ENCODE measurements at regions not wholly inside any gene's neighbourhood (a gene's known extent, or its start where the extent isn't known, plus 50 kb on each side); places are given as distances from the start of the nearest gene placed in this dataset.

- no peak for TF ChIP-seq ZFX (IDR thresholded peaks at IDR 0.05)
- no peak for TF ChIP-seq CBX3 (IDR thresholded peaks at IDR 0.05; ENCODE audit: low read depth)
- no peak for TF ChIP-seq SRF (IDR thresholded peaks at IDR 0.05; ENCODE audit: low read depth)
- no peak for TF ChIP-seq POLR2A (IDR thresholded peaks at IDR 0.05; ENCODE audit: borderline replicate concordance, extremely low read depth, insufficient read depth, insufficient read length)
- no peak for TF ChIP-seq FOSL1 (IDR thresholded peaks at IDR 0.05; ENCODE audit: low read depth)
- no peak for TF ChIP-seq EGR1 (IDR thresholded peaks at IDR 0.05; ENCODE audit: low read depth)
- no peak for TF ChIP-seq JUND (IDR thresholded peaks at IDR 0.05)
- TF ChIP-seq TCF7L2 (IDR thresholded peaks at IDR 0.05; ENCODE audit: borderline replicate concordance, extremely low read depth, insufficient read depth, insufficient read length): no peak
- TF ChIP-seq REST (IDR thresholded peaks at IDR 0.05; ENCODE audit: low read depth): no peak
- no peak for TF ChIP-seq SIN3A (IDR thresholded peaks at IDR 0.05; ENCODE audit: low read depth)
These were observed 511.4 kb upstream of the TPK1 start (continued) for GRCh38 chr7:145347271-145347670.

GRCh38 chr7:145339319-145339718 is 503.5 kb upstream of the TPK1 start:
- intact Hi-C loops (cut with micrococcal nuclease): no loop called here
- no peak for ATAC-seq
- DNase-seq (ENCODE audit: low read depth, low spot score): no peak
- Histone ChIP-seq H4K20me1 (ENCODE audit: insufficient read depth) (no peaks in the 10 kb centered on the region), H3K9me2 (ENCODE audit: insufficient read depth) (no peaks in the 10 kb centered on the region), H3K27me3 (ENCODE audit: insufficient read depth, low read length) (no peaks in the 10 kb centered on the region), H3K79me2 (ENCODE audit: insufficient read depth, low read length) (no peaks in the 10 kb centered on the region), H3K36me3 (ENCODE audit: control insufficient read depth in 1 of 2, insufficient read depth in 2 of 2, low read length in 2 of 2) (no peaks in the 10 kb centered on the region), H3K4me2 (ENCODE audit: low read length) (no peak overlapping the region), H3K4me1 (ENCODE audit: control insufficient read depth in 1 of 2, insufficient read depth in 2 of 2, low read length in 2 of 2) (no peaks in the 10 kb centered on the region), H3K4me3 (replicated peaks in 1 of 2; ENCODE audit: low read depth in 1 of 2, low read length in 2 of 2) (no peak overlapping the region), H3K27ac (ENCODE audit: low read depth, low read length) (no peak overlapping the region), H3K9ac (ENCODE audit: low read length) (no peak overlapping the region), H2AFZ (ENCODE audit: low read depth, low read length, poor library complexity, severe bottlenecking) (no peak overlapping the region), H3K9me3 (ENCODE audit: control insufficient read depth in 1 of 2, insufficient read depth in 1 of 2, low read depth in 1 of 2, low read length in 2 of 2) (peaks cover 5 to 9% of the 10 kb centered on the region in 2 experiments; a peak in 2 of 4 replicates)
- ChIA-PET POLR2A (no interaction called here), RAD21 (ENCODE audit: low non-redundant PET in 1 of 2, low total read pairs in 2 of 2, uncharacterized antibody in 2 of 2, unreplicated experiment in 2 of 2) (no interaction called here), CTCF (no interaction called here)
- TF ChIP-seq EGR1 (IDR thresholded peaks at IDR 0.05; ENCODE audit: low read depth): no peak
- TF ChIP-seq EZH2phosphoT487 (IDR thresholded peaks at IDR 0.05; ENCODE audit: borderline replicate concordance): no peak
- TF ChIP-seq ZBTB33 (IDR thresholded peaks at IDR 0.05; ENCODE audit: extremely low read depth, insufficient replicate concordance, low read length): no peak
- no peak for TF ChIP-seq CBX3 (IDR thresholded peaks at IDR 0.05; ENCODE audit: low read depth)
- no peak for TF ChIP-seq ZFX (IDR thresholded peaks at IDR 0.05)
- no peak for TF ChIP-seq CEBPB (IDR thresholded peaks at IDR 0.05; ENCODE audit: low read depth)
- no peak for TF ChIP-seq SP1 (IDR thresholded peaks at IDR 0.05; ENCODE audit: low read depth)
- TF ChIP-seq MAX (IDR thresholded peaks at IDR 0.05): no peak
- no peak for TF ChIP-seq ATF3 (IDR thresholded peaks at IDR 0.05)
- no peak for TF ChIP-seq TCF7L2 (IDR thresholded peaks at IDR 0.05; ENCODE audit: borderline replicate concordance, extremely low read depth, insufficient read depth, insufficient read length)
- no peak for TF ChIP-seq SIN3A (IDR thresholded peaks at IDR 0.05; ENCODE audit: low read depth)
- TF ChIP-seq EZH2 (IDR thresholded peaks at IDR 0.05): no peak
- TF ChIP-seq REST (IDR thresholded peaks at IDR 0.05; ENCODE audit: low read depth): no peak
- no peak for TF ChIP-seq FOSL1 (IDR thresholded peaks at IDR 0.05; ENCODE audit: low read depth)
- TF ChIP-seq JUND (IDR thresholded peaks at IDR 0.05): no peak
- no TSS peak for BruUV-seq (replicated peaks)

Measured in HCT116 (cell line).